22Rv1 (cell line): ENCODE measurements at regions not wholly inside any gene's neighbourhood (a gene's known extent, or its start where the extent isn't known, plus 50 kb on each side); places are given as distances from the start of the nearest gene placed in this dataset.

Experiments
- ZFX ChIP-seq: fragments of 450-650 bp; IDR thresholded peaks from 2 replicates; pipeline ENCODE4 v1.6.1; 2017; ENCODE audit warnings: antibody characterized with exemption, borderline replicate concordance
- TF ChIP-seq, protein P1 (sequence below): fragments of 450-650 bp; IDR thresholded peaks from 2 replicates; pipeline ENCODE4 v1.5.1; 2017; ENCODE audit warnings: mild to moderate bottlenecking

DNA sequence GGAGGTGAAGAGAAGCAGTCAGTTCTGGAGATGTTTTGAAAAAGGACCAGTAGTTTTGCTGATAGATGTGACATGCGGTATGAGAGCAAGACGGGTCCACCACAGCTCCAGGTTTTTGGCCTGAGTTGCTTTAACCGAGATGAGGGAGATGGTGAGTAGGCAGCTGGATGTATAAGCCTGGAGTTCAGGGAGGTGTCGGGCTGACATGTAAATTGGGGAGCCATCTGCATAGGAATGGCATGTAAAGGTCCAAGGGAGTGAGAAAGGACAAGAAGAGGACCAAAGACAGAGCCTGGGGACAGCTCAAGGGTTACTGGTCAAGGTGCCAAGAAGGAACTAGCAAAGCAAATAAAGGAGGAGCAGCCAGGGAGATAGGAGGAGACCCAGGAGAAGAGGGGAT is 503.7 kb downstream of the MATN1 start:
- TF ChIP-seq, protein P1, sequence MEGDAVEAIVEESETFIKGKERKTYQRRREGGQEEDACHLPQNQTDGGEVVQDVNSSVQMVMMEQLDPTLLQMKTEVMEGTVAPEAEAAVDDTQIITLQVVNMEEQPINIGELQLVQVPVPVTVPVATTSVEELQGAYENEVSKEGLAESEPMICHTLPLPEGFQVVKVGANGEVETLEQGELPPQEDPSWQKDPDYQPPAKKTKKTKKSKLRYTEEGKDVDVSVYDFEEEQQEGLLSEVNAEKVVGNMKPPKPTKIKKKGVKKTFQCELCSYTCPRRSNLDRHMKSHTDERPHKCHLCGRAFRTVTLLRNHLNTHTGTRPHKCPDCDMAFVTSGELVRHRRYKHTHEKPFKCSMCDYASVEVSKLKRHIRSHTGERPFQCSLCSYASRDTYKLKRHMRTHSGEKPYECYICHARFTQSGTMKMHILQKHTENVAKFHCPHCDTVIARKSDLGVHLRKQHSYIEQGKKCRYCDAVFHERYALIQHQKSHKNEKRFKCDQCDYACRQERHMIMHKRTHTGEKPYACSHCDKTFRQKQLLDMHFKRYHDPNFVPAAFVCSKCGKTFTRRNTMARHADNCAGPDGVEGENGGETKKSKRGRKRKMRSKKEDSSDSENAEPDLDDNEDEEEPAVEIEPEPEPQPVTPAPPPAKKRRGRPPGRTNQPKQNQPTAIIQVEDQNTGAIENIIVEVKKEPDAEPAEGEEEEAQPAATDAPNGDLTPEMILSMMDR: no peak
- TF ChIP-seq ZFX: no peak
